Breast epithelium (tissue), 3 donors: ENCODE measurements at regions not wholly inside any gene's neighbourhood (a gene's known extent, or its start where the extent isn't known, plus 50 kb on each side); places are given as distances from the start of the nearest gene placed in this dataset.

Experiments used
- CTCF ChIP-seq, 3 donors: fragments of 450-650 bp; IDR thresholded peaks; one replicate each; pipeline ENCODE4 v1.5.1; 2016 to 2017; ENCODE audit warnings: antibody characterized with exemption in 3 of 3, mild to moderate bottlenecking in 3 of 3, moderate library complexity in 3 of 3
- POLR2A ChIP-seq: fragments of 450-650 bp; IDR thresholded peaks from one replicate; pipeline ENCODE4 v1.6.1; 2016; ENCODE audit warnings: antibody characterized with exemption, mild to moderate bottlenecking, moderate library complexity

GRCh38 chr6:145067430-145067829 lies 667.9 kb downstream of the EPM2A start:
- TF ChIP-seq CTCF (IDR thresholded peaks at IDR 0.05): no peak
- no peak for TF ChIP-seq POLR2A
